ENCODE measurements at regions not wholly inside any gene's neighbourhood (a gene's known extent, or its start where the extent isn't known, plus 50 kb on each side); places are given as distances from the start of the nearest gene placed in this dataset.
"Not testable (repeated sequence)": the region's sequence is repeated elsewhere in the genome, so short reads cannot be mapped to it uniquely, and the experiment has no call there.

- DNase-seq, result no peak
Observed at GRCh38 chr13:44697058-44697457, 120.9 kb upstream of the TSC22D1 start.

- DNase-seq, result no peak
Observed at GRCh38 chr13:44695520-44695919, 119.4 kb upstream of the TSC22D1 start.

GRCh38 chr13:44694842-44695241, 118.7 kb upstream of the TSC22D1 start:
- DNase-seq, result no peak

- DNase-seq, result no peak
Observed at GRCh38 chr13:44694291-44694690, 118.2 kb upstream of the TSC22D1 start.

- DNase-seq, result no peak
Observed at GRCh38 chr13:44693156-44693764, 117.1 kb upstream of the TSC22D1 start.

GRCh38 chr13:44692173-44692713, 116.1 kb upstream of the TSC22D1 start:
- no peak for DNase-seq

DNA sequence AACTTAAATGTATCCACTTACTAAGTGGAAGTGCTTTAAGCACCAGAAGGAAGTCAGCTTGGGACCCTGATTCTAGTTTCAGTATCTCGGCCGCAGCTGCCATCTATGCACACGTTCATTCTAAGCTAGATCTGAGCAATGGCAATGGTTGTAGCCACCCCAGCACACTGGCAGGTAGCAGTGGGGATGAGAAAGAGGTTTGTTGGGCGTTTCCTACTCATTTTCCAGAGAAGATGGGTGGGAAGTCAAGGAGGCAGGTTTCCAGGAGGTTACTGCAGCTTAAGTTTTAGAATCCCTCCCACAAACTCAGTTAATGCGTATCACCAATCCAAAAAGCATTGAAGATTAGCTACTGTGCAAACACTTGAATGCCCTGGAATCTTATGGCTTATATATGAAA, 114.2 kb upstream of the TSC22D1 start:
- DNase-seq, result no peak

- no peak for DNase-seq
Observed at GRCh38 chr13:44688652-44689051, 112.5 kb upstream of the TSC22D1 start.

DNA sequence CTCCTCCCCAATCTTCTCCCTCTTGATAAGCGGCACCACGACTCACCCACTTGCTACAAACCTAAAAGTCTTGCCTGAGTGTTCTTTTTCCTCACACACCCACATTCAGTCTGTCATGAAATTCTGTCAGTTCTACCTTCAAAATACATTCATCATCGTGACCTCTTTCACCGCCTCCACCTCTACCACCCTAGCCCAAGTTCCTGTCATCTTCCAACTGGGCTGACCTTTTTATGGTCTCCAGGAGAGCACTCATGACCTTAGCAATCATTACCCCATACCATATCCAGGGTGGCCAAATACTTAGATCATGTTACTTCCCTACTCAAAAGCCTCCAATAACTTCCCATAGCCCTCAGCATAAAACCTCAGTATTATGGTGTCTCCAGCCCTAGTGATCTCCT, 110.4 kb upstream of the TSC22D1 start:
- DNase-seq, result no peak

- no peak for DNase-seq
Observed at GRCh38 chr13:44685641-44686040, 109.5 kb upstream of the TSC22D1 start.

DNA sequence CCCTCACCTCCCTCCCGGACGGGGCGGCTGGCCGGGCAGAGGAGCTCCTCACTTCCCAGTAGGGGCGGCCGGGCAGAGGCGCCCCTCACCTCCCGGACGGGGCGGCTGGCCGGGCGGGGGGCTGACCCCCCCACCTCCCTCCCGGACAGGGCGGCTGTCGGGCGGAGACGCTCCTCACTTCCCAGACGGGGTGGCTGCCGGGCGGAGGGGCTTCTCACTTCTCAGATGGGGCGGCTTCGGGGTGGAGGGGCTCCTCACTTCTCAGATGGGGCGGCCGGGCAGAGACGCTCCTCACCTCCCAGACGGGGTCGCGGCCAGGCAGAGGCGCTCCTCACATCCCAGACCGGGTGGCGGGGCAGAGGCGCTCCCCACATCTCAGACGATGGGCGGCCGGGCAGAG, 106.3 kb upstream of the TSC22D1 start:
- DNase-seq, result not testable (repeated sequence)

DNA sequence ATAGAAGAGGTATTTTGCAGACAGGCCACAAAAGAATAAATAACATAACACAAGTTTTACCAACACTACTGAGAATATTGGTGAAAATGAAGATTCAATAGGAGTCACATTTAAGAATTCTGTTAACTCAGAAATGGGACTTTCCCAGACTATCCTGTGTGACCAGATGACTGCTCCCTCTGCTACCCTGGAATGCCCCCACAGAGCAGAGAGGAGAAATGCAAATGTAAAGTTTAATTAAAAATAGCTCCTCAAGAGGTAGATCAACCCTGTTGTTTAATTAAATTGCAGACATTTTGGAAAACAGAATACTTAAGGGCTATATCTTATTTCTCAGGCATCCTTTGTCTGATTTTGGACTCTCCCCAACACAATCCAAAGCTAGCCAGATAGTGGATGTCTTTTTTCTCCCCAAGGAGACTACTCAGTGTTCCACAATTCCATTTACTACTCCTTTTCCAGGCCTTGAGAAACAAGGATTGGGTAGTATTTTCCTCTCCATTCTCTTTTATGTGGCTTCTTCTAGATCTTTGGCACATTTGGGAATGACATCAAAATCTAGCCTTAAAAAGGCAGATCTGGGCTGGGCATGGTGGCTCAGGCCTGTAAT, 104.7 kb upstream of the TSC22D1 start:
- no peak for DNase-seq

- no peak for DNase-seq
Observed at GRCh38 chr13:44679597-44679996, 103.5 kb upstream of the TSC22D1 start.

DNA sequence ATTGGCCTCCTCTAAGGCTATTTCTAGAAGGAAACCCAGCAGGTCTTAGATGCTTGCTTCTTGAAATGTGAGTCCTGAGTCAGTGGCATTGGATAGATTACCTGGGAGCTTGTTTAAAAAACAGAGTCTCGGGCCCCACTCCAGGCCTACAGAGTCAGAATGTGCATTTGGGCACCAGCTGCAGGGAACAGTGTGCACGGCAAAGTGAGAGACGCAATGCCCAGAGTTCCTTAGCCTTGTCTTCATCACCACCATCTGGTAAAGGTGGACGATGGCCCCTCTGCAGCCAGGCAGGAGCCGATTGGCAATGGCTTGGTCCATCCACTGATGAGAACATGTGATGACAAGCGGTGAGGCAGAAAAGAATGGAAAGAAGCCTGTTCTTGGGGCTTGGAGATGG, 102.1 kb upstream of the TSC22D1 start:
- DNase-seq, result no peak

DNA sequence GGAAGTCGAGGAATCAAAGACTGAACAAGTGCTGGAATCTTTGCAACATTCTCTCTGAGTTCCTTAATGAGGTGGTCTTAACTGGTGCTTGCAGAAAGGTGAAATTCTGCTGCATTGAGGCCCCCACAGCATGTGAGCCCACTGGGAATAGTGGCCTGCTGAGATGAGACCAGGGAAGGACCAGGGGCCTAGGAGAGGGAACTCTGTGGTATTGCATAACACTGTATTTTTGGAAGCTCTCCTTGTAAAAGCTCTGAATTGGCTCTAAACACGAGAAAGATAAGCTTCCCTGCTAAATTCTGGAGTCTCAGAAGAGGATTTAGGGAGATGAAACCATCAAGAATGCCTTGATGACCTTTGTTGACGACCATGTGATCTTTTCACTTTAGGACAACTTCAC, 100.4 kb upstream of the TSC22D1 start:
- DNase-seq, result no peak

DNA sequence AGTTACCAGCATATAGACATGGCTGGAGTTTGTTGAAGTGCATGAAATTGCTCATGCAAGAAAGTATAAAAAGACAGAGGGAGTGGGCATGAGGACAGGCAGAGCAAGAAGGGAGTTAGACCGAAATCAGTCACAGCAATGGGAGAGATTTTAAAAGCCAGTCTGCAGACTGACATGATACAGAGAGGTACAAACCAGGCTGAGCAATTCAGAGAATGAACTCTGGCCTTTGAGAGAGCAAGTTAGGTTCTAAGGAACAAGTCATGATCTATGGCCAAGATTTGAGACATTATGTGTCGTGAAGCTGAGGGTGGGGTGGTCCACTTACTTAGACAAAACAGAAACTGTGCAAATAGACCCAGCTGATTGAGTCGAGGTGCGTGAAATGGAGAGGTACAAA, 93.4 kb upstream of the TSC22D1 start:
- DNase-seq, result no peak

DNA sequence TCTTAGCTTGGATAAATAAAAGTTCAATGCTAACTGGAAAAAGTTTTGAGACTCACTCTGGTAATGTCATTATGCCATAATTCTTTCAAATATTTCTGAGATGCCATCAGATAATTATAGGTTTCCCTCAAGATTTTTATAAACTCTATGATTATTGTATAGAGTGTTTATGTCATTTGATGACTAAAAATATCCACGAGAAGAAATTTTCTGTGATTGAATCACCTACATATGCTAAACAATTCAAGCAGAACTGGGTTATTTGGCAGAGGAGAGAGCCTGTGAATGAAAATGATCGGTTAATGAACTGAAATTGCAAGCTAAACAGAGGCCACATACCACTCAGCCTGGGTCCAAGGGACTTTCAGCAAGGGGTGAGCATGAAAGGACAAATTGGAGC, 92.6 kb upstream of the TSC22D1 start:
- DNase-seq, result no peak

DNA sequence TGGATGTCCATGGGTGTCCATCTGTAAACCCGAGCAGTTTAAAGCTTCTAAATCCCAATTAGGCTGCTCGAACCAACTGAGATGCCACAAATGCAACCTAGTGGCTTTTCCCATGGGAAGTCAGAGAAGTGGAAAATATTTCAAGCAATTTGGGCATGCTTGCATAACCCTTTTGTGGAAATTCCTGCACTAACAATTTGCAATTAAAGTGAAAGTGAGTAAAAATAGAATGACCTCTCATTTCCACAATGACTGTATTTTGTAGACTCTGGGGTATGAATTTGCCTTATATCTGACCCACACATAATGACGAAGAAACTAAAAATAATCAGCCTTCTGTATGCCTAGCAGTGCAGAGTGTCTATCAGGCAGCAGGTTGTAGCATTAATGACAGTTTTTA, 91.8 kb upstream of the TSC22D1 start:
- DNase-seq, result no peak

DNA sequence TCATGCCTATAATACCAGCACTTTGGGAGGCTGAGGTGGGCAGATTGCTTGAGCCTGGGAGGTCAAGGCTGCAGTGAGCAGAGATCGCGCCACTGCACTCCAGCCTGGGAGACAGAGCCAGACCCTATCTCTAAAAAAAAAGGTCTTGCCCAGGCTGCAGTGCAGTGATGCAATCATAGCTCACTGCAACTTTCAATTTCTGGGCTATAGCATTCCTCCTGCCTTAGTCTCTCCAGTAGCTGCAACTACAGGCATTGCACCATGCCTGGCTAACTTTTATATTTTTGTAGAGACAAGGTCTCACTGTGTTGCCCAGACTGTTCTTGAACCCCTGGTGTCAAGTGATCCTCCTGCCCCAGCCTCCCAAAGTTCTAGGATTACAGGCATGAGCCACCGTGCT, 90.4 kb upstream of the TSC22D1 start:
- not testable (repeated sequence) for DNase-seq

GRCh38 chr13:44664308-44664707, 88.2 kb upstream of the TSC22D1 start:
- no peak for DNase-seq

- no peak for DNase-seq
Observed at GRCh38 chr13:44662515-44662914, 86.4 kb upstream of the TSC22D1 start.

- no peak for DNase-seq
Observed at GRCh38 chr13:44661936-44662335, 85.8 kb upstream of the TSC22D1 start.

DNA sequence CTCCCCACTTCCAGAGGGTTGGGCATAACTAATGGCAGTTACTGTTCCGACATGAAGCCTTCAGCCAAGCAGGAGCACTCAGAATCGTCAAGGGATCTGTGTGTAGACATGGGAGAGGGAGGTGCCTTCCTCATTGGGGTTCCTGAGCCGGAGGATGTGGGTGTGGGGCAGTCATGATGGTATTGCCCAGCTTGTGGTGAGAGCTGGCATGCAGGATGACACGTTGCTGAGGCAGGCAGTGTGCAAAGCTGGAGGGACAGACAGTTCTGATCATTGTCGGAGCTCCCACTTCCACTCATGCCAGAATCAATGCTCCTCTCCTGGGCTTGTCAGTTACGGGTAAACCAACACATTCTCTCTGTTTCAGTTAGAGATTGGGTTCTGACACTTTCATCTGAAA, 83.9 kb upstream of the TSC22D1 start:
- no peak for DNase-seq

GRCh38 chr13:44652962-44653660, 77.0 kb upstream of the TSC22D1 start:
- DNase-seq, result no peak
